Panc1 (cell line): ENCODE measurements at regions not wholly inside any gene's neighbourhood (a gene's known extent, or its start where the extent isn't known, plus 50 kb on each side); places are given as distances from the start of the nearest gene placed in this dataset.

Source experiments
- ATAC-seq: fragments of 200-7000 bp; cut with Tn5 transposase; 2 replicates; pipeline ENCODE4 v1.9.1; 2020; ENCODE audit warnings: mild to moderate bottlenecking, moderate library complexity
- BruUV-seq: library from RNA; stranded (reverse); fragments of 400-500 nt; replicated peaks from 2 replicates; lab custom pipeline; 2021; lab: Mats Ljungman, UMichigan
- CTCF ChIA-PET: fragments of 300-600 bp; sonication (Branson Sonifier 250); formaldehyde crosslinking; loops from one replicate; lab custom pipeline; 2022; ENCODE audit warnings: antibody characterized with exemption; lab: Charles Lee
- POLR2A ChIA-PET: fragments of 300-600 bp; sonication (Branson Sonifier 250); formaldehyde crosslinking; loops from one replicate; lab custom pipeline; 2022; ENCODE audit warnings: antibody characterized with exemption; lab: Charles Lee
- DNase-seq: peaks from one replicate; pipeline ENCODE4 v3.0.0-alpha.2; 2010; ENCODE audit warnings: low read depth, low spot score
- H3K27ac ChIP-seq: 2 replicates; pipeline ENCODE4 v1.5.1; 2011; ENCODE audit warnings: mild to moderate bottlenecking, low read length, inconsistent platforms
- H3K27me3 ChIP-seq: fragments of 200-500 bp; sonication (Bioruptor generic); 2 replicates; pipeline ENCODE4 v1.6.0; 2014; ENCODE audit warnings: low read length, inconsistent platforms; ENCODE audit not compliant: control insufficient read depth, insufficient read depth
- H3K36me3 ChIP-seq: fragments of 200-500 bp; sonication (Bioruptor generic); 2 replicates; pipeline ENCODE4 v1.5.1; 2014; ENCODE audit warnings: inconsistent platforms, mild to moderate bottlenecking, low read length, moderate library complexity; ENCODE audit not compliant: control insufficient read depth, insufficient read depth
- H3K4me1 ChIP-seq: 2 replicates; pipeline ENCODE4 v1.5.1; 2011; ENCODE audit warnings: inconsistent platforms, mild to moderate bottlenecking, low read length, moderate library complexity; ENCODE audit not compliant: control insufficient read depth, insufficient read depth
- H3K4me3 ChIP-seq, 2 experiments: 2 replicates each; pipeline ENCODE4 v1.5.1; 2011 to 2012; ENCODE audit warnings: low read depth in 2 of 2, low read length in 2 of 2, mild to moderate bottlenecking in 2 of 2, inconsistent platforms in 1 of 2, moderate library complexity in 1 of 2
- H3K9me3 ChIP-seq: fragments of 200-500 bp; sonication (Bioruptor generic); 2 replicates; pipeline ENCODE4 v1.5.1; 2014; ENCODE audit warnings: low read depth, mild to moderate bottlenecking, inconsistent platforms, low read length, moderate library complexity; ENCODE audit not compliant: control insufficient read depth, insufficient read depth
- CTCF ChIP-seq: fragments of 450-650 bp; IDR thresholded peaks from 2 replicates; pipeline ENCODE4 v1.5.1; 2017; ENCODE audit warnings: mild to moderate bottlenecking
- POLR2AphosphoS5 ChIP-seq: IDR thresholded peaks from 2 replicates; pipeline ENCODE4 v1.6.1; 2012; ENCODE audit warnings: mild to moderate bottlenecking, low read depth, low read length, moderate library complexity
- REST ChIP-seq, 2 experiments: IDR thresholded peaks; 2 replicates each; pipeline ENCODE4 v1.6.1; 2011 to 2012; ENCODE audit warnings: low read depth in 2 of 2, control low read depth in 1 of 2, low read length in 1 of 2, mild to moderate bottlenecking in 1 of 2, moderate library complexity in 1 of 2; ENCODE audit not compliant: insufficient read depth in 1 of 2
- SIN3A ChIP-seq: IDR thresholded peaks from 2 replicates; pipeline ENCODE4 v1.6.1; 2012; ENCODE audit warnings: low read depth, mild to moderate bottlenecking, low read length, moderate library complexity, borderline replicate concordance; ENCODE audit not compliant: insufficient read depth
- TCF7L2 ChIP-seq: IDR thresholded peaks from 2 replicates; pipeline ENCODE4 v1.6.1; 2011; ENCODE audit warnings: mild to moderate bottlenecking, low read depth, low read length, inconsistent platforms
- in situ Hi-C: cut with HindIII; loops from 2 replicates; pipeline ENCODE4 v1.10.0; 2016; ENCODE audit warnings: low sequenced_read_pairs, low pct_unique_long_range_greater_than_20kb
- intact Hi-C: fragments of 100-400 bp; cut with micrococcal nuclease; formaldehyde crosslinking; loops from one replicate; pipeline ENCODE4 v1.10.0; 2022; ENCODE audit not compliant: unreplicated experiment

- Histone ChIP-seq H3K27ac (no peak overlapping the region), H3K36me3 (no peaks in the 10 kb centered on the region), H3K4me3 (no peak overlapping the region), H3K27me3 (no peaks in the 10 kb centered on the region), H3K4me1 (no peaks in the 10 kb centered on the region), H3K9me3 (no peaks in the 10 kb centered on the region)
- no TSS peak for BruUV-seq
- no peak for DNase-seq
- CTCF ChIA-PET: no interaction called here
- in situ Hi-C loops: no loop called here
- intact Hi-C loops: no loop called here
- no peak for ATAC-seq
- TF ChIP-seq SIN3A (no peak), CTCF (no peak), TCF7L2 (no peak), REST (IDR thresholded peaks at IDR 0.05; ENCODE audit: insufficient read depth in 1 of 2, low read depth in 2 of 2, low read length in 1 of 2) (no peak), POLR2AphosphoS5 (no peak)
- POLR2A ChIA-PET: no interaction called here
Measured at GRCh38 chr2:40036241-40036640, 257.2 kb upstream of the THUMPD2 start.

- ChIA-PET POLR2A (no interaction called here), CTCF (no interaction called here)
- H3K27ac ChIP-seq: no peak overlapping the region
- in situ Hi-C loops: no loop called here
- H3K27me3 ChIP-seq: no peaks in the 10 kb centered on the region
- no peaks in the 10 kb centered on the region for H3K4me1 ChIP-seq
- H3K36me3 ChIP-seq: no peaks in the 10 kb centered on the region
- intact Hi-C loops: no loop called here
- TF ChIP-seq CTCF (no peak), TCF7L2 (no peak), SIN3A (no peak), REST (IDR thresholded peaks at IDR 0.05; ENCODE audit: insufficient read depth in 1 of 2, low read depth in 2 of 2, low read length in 1 of 2) (no peak), POLR2AphosphoS5 (no peak)
- DNase-seq (no peak), ATAC-seq (no peak)
- no peaks in the 10 kb centered on the region for H3K9me3 ChIP-seq
- no TSS peak for BruUV-seq
- no peak overlapping the region for H3K4me3 ChIP-seq
Measured at GRCh38 chr2:40034801-40035200, 255.7 kb upstream of the THUMPD2 start.
